Stomach smooth muscle (tissue), 2 donors: ENCODE measurements at regions not wholly inside any gene's neighbourhood (a gene's known extent, or its start where the extent isn't known, plus 50 kb on each side); places are given as distances from the start of the nearest gene placed in this dataset.

Experiments
- H3K27ac ChIP-seq: one replicate; pipeline ENCODE4 v1.7.0; 2013; ENCODE audit warnings: mild to moderate bottlenecking, low read length, inconsistent platforms
- H3K27me3 ChIP-seq, 2 donors: one replicate each; pipeline ENCODE4 v1.7.0; 2013; ENCODE audit warnings: low read length in 2 of 2; ENCODE audit not compliant: insufficient read depth in 2 of 2, control insufficient read depth in 1 of 2
- H3K36me3 ChIP-seq, 2 donors: one replicate each; pipeline ENCODE4 v1.7.0; 2013; ENCODE audit warnings: low read length in 2 of 2; ENCODE audit not compliant: control insufficient read depth in 2 of 2, insufficient read depth in 2 of 2
- H3K4me1 ChIP-seq: one replicate; pipeline ENCODE4 v1.7.0; 2013; ENCODE audit warnings: low read length; ENCODE audit not compliant: control insufficient read depth, insufficient read depth
- H3K4me3 ChIP-seq, 2 donors: one replicate each; pipeline ENCODE4 v1.7.0; 2013; ENCODE audit warnings: low read length in 2 of 2
- H3K9ac ChIP-seq, 2 donors: one replicate each; pipeline ENCODE4 v1.7.0; 2013; ENCODE audit warnings: low read length in 2 of 2, mild to moderate bottlenecking in 1 of 2
- H3K9me3 ChIP-seq, 2 donors: one replicate each; pipeline ENCODE4 v1.7.0; 2013; ENCODE audit warnings: low read length in 2 of 2; ENCODE audit not compliant: control insufficient read depth in 2 of 2
- donor health status: healthy.
- donor health status: Pancreatic carcinoma.

GRCh38 chr2:174697255-174697654, 67.0 kb downstream of the CHRNA1 start:
- no peak overlapping the region for H3K27ac ChIP-seq
- H3K27me3 ChIP-seq, result no peaks in the 10 kb centered on the region
- no peak overlapping the region for H3K4me3 ChIP-seq
- no peaks in the 10 kb centered on the region for H3K9me3 ChIP-seq
- no peaks in the 10 kb centered on the region for H3K36me3 ChIP-seq
- H3K4me1 ChIP-seq, result no peaks in the 10 kb centered on the region
- no peak overlapping the region for H3K9ac ChIP-seq

- Histone ChIP-seq H3K9me3 (no peaks in the 10 kb centered on the region), H3K9ac (no peak overlapping the region), H3K4me3 (no peak overlapping the region), H3K27me3 (no peaks in the 10 kb centered on the region), H3K4me1 (no peaks in the 10 kb centered on the region), H3K27ac (no peak overlapping the region), H3K36me3 (no peaks in the 10 kb centered on the region)
These were observed 69.4 kb downstream of the CHRNA1 start for GRCh38 chr2:174694920-174695319.

GRCh38 chr2:174694196-174694878, 69.9 kb downstream of the CHRNA1 start:
- no peak overlapping the region for H3K9ac ChIP-seq
- H3K9me3 ChIP-seq, result no peaks in the 10 kb centered on the region
- no peak overlapping the region for H3K27ac ChIP-seq
- no peak overlapping the region for H3K4me3 ChIP-seq
- no peaks in the 10 kb centered on the region for H3K4me1 ChIP-seq
- no peaks in the 10 kb centered on the region for H3K36me3 ChIP-seq
- H3K27me3 ChIP-seq, result no peaks in the 10 kb centered on the region

GRCh38 chr2:174693344-174693743, 70.9 kb downstream of the CHRNA1 start:
- H3K4me1 ChIP-seq, result no peaks in the 10 kb centered on the region
- no peaks in the 10 kb centered on the region for H3K27me3 ChIP-seq
- no peaks in the 10 kb centered on the region for H3K9me3 ChIP-seq
- H3K4me3 ChIP-seq, result no peak overlapping the region
- H3K36me3 ChIP-seq, result no peaks in the 10 kb centered on the region
- no peak overlapping the region for H3K27ac ChIP-seq
- no peak overlapping the region for H3K9ac ChIP-seq

GRCh38 chr2:174692256-174692919, 71.9 kb downstream of the CHRNA1 start:
- Histone ChIP-seq H3K36me3 (no peaks in the 10 kb centered on the region), H3K27me3 (no peaks in the 10 kb centered on the region), H3K4me1 (no peaks in the 10 kb centered on the region), H3K9me3 (no peaks in the 10 kb centered on the region), H3K4me3 (no peak overlapping the region), H3K27ac (no peak overlapping the region), H3K9ac (no peak overlapping the region)

- no peaks in the 10 kb centered on the region for H3K4me1 ChIP-seq
These were observed 73.0 kb downstream of the CHRNA1 start for GRCh38 chr2:174691201-174691779.

GRCh38 chr2:174690026-174690425, 74.2 kb downstream of the CHRNA1 start:
- H3K36me3 ChIP-seq, result no peaks in the 10 kb centered on the region
- no peaks in the 10 kb centered on the region for H3K4me1 ChIP-seq

More at GRCh38 chr2:174691201-174691779, 73.0 kb downstream of the CHRNA1 start:
- H3K4me3 ChIP-seq, result no peak overlapping the region
- no peaks in the 10 kb centered on the region for H3K9me3 ChIP-seq
- no peak overlapping the region for H3K27ac ChIP-seq
- no peaks in the 10 kb centered on the region for H3K36me3 ChIP-seq
- no peak overlapping the region for H3K9ac ChIP-seq
- no peaks in the 10 kb centered on the region for H3K27me3 ChIP-seq

GRCh38 chr2:174688079-174688478, 76.2 kb downstream of the CHRNA1 start:
- Histone ChIP-seq H3K27me3 (no peaks in the 10 kb centered on the region), H3K36me3 (no peaks in the 10 kb centered on the region), H3K4me3 (no peak overlapping the region), H3K4me1 (peaks cover 4% of the 10 kb centered on the region), H3K9ac (no peak overlapping the region), H3K27ac (no peak overlapping the region), H3K9me3 (no peaks in the 10 kb centered on the region)

More at GRCh38 chr2:174690026-174690425, 74.2 kb downstream of the CHRNA1 start:
- H3K4me3 ChIP-seq, result no peak overlapping the region
- no peaks in the 10 kb centered on the region for H3K27me3 ChIP-seq
- H3K27ac ChIP-seq, result no peak overlapping the region
- no peak overlapping the region for H3K9ac ChIP-seq
- H3K9me3 ChIP-seq, result no peaks in the 10 kb centered on the region

GRCh38 chr2:174686430-174686829, 77.8 kb downstream of the CHRNA1 start:
- Histone ChIP-seq H3K27ac (no peak overlapping the region), H3K4me1 (peaks cover 13% of the 10 kb centered on the region), H3K27me3 (no peaks in the 10 kb centered on the region), H3K4me3 (no peak overlapping the region), H3K9me3 (no peaks in the 10 kb centered on the region), H3K9ac (no peak overlapping the region), H3K36me3 (no peaks in the 10 kb centered on the region)

- Histone ChIP-seq H3K4me1 (peaks cover 25% of the 10 kb centered on the region), H3K9me3 (no peaks in the 10 kb centered on the region), H3K4me3 (peak overlapping the region; percentile 69 to 87), H3K9ac (peak overlapping the region; percentile 62 to 69), H3K27me3 (no peaks in the 10 kb centered on the region), H3K27ac (peak overlapping the region; percentile 58), H3K36me3 (peaks cover 2 to 3% of the 10 kb centered on the region in 2 donors)
These were observed 80.9 kb downstream of the CHRNA1 start for GRCh38 chr2:174683392-174683759.
